ENCODE measurements at regions not wholly inside any gene's neighbourhood (a gene's known extent, or its start where the extent isn't known, plus 50 kb on each side); places are given as distances from the start of the nearest gene placed in this dataset.

DNA sequence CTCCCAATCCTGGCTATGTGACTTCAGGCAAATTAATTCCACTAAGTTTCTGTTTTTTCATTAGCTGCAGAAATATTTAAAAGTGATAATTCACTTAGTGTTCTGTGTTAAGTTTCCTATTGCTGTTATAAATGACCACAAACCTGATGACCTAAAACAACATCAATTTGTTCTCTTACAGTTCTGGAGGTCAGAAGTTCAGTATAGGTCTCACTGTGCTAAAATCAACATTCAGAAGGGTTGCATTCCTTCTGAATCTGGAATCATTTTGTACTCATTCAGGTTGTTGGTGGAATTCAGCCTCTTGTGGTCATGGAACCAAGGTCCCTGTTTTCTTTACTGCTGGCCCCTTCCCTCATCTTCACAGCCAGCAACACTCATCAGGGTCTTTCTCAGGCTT lies 254.1 kb downstream of the CNTN3 start:
- TF ChIP-seq, protein P1, sequence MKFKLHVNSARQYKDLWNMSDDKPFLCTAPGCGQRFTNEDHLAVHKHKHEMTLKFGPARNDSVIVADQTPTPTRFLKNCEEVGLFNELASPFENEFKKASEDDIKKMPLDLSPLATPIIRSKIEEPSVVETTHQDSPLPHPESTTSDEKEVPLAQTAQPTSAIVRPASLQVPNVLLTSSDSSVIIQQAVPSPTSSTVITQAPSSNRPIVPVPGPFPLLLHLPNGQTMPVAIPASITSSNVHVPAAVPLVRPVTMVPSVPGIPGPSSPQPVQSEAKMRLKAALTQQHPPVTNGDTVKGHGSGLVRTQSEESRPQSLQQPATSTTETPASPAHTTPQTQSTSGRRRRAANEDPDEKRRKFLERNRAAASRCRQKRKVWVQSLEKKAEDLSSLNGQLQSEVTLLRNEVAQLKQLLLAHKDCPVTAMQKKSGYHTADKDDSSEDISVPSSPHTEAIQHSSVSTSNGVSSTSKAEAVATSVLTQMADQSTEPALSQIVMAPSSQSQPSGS (CRISPR knock-in tag; IDR thresholded peaks at IDR 0.05; ENCODE audit: borderline replicate concordance, low read depth) = no peak
- TF ChIP-seq JUN (CRISPR knock-in tag; IDR thresholded peaks at IDR 0.05) (no peak), FOXP1 (CRISPR knock-in tag; IDR thresholded peaks at IDR 0.05; ENCODE audit: borderline replicate concordance) (no peak), PRRX2 (CRISPR knock-in tag; IDR thresholded peaks at IDR 0.05) (no peak), NR3C1 (CRISPR knock-in tag; conservative IDR thresholded peaks at IDR 0.05; ENCODE audit: low read depth) (no peak), ELF4 (CRISPR knock-in tag; IDR thresholded peaks at IDR 0.05; ENCODE audit: low read depth) (no peak), NFATC4 (CRISPR knock-in tag; IDR thresholded peaks at IDR 0.05) (no peak), ZNF423 (CRISPR knock-in tag; IDR thresholded peaks at IDR 0.05) (no peak)
- TF ChIP-seq, protein P2, sequence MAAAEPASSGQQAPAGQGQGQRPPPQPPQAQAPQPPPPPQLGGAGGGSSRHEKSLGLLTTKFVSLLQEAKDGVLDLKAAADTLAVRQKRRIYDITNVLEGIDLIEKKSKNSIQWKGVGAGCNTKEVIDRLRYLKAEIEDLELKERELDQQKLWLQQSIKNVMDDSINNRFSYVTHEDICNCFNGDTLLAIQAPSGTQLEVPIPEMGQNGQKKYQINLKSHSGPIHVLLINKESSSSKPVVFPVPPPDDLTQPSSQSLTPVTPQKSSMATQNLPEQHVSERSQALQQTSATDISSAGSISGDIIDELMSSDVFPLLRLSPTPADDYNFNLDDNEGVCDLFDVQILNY (CRISPR knock-in tag; IDR thresholded peaks at IDR 0.05) = no peak
- TF ChIP-seq, protein P3, sequence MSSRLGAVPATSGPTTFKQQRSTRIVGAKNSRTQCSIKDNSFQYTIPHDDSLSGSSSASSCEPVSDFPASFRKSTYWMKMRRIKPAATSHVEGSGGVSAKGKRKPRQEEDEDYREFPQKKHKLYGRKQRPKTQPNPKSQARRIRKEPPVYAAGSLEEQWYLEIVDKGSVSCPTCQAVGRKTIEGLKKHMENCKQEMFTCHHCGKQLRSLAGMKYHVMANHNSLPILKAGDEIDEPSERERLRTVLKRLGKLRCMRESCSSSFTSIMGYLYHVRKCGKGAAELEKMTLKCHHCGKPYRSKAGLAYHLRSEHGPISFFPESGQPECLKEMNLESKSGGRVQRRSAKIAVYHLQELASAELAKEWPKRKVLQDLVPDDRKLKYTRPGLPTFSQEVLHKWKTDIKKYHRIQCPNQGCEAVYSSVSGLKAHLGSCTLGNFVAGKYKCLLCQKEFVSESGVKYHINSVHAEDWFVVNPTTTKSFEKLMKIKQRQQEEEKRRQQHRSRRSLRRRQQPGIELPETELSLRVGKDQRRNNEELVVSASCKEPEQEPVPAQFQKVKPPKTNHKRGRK (CRISPR knock-in tag; IDR thresholded peaks at IDR 0.05; ENCODE audit: borderline replicate concordance) = no peak
- TF ChIP-seq, protein P4, sequence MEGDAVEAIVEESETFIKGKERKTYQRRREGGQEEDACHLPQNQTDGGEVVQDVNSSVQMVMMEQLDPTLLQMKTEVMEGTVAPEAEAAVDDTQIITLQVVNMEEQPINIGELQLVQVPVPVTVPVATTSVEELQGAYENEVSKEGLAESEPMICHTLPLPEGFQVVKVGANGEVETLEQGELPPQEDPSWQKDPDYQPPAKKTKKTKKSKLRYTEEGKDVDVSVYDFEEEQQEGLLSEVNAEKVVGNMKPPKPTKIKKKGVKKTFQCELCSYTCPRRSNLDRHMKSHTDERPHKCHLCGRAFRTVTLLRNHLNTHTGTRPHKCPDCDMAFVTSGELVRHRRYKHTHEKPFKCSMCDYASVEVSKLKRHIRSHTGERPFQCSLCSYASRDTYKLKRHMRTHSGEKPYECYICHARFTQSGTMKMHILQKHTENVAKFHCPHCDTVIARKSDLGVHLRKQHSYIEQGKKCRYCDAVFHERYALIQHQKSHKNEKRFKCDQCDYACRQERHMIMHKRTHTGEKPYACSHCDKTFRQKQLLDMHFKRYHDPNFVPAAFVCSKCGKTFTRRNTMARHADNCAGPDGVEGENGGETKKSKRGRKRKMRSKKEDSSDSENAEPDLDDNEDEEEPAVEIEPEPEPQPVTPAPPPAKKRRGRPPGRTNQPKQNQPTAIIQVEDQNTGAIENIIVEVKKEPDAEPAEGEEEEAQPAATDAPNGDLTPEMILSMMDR (IDR thresholded peaks at IDR 0.05) = no peak
